ENCODE measurements at regions not wholly inside any gene's neighbourhood (a gene's known extent, or its start where the extent isn't known, plus 50 kb on each side); places are given as distances from the start of the nearest gene placed in this dataset.

- DNase-seq (ENCODE audit: low read depth): no peak
Measured at GRCh38 chr6:37105148-37106050, 64.6 kb upstream of the PIM1 start.

GRCh38 chr6:37106051-37106363 lies 63.9 kb upstream of the PIM1 start:
- no peak for DNase-seq (ENCODE audit: low read depth)

- DNase-seq (ENCODE audit: low read depth): no peak
Measured at GRCh38 chr6:37106554-37106953, 63.4 kb upstream of the PIM1 start.

GRCh38 chr6:37106982-37107491 lies 62.9 kb upstream of the PIM1 start:
- DNase-seq (ENCODE audit: low read depth): no peak

- no peak for DNase-seq (ENCODE audit: low read depth)
Measured at GRCh38 chr6:37109714-37110499, 60.0 kb upstream of the PIM1 start.

- no peak for DNase-seq (ENCODE audit: low read depth)
Measured at GRCh38 chr6:37110500-37111461, 59.2 kb upstream of the PIM1 start.

- no peak for DNase-seq (ENCODE audit: low read depth)
Measured at GRCh38 chr6:37113976-37114375, 56.0 kb upstream of the PIM1 start.

GRCh38 chr6:37114612-37115011 lies 55.3 kb upstream of the PIM1 start:
- no peak for DNase-seq (ENCODE audit: low read depth)

- DNase-seq (ENCODE audit: low read depth): no peak
Measured at GRCh38 chr6:37115236-37115895, 54.6 kb upstream of the PIM1 start.

- no peak for DNase-seq (ENCODE audit: low read depth)
Measured at GRCh38 chr6:37116326-37116725, 53.6 kb upstream of the PIM1 start.

- no peak for DNase-seq (ENCODE audit: low read depth)
Measured at GRCh38 chr6:37119387-37119886, 50.5 kb upstream of the PIM1 start.
